MM.1S (cell line): ENCODE measurements at regions not wholly inside any gene's neighbourhood (a gene's known extent, or its start where the extent isn't known, plus 50 kb on each side); places are given as distances from the start of the nearest gene placed in this dataset.

Experiments
- EZH2phosphoT487 ChIP-seq: fragments of 300-600 bp; sonication (generic); IDR thresholded peaks from 2 replicates; pipeline ENCODE4 v1.6.1; 2018; ENCODE audit warnings: antibody characterized with exemption, low read length
- TF ChIP-seq, protein P1 (sequence below): fragments of 300-600 bp; sonication (generic); IDR thresholded peaks from 2 replicates; pipeline ENCODE4 v1.5.1; 2016; ENCODE audit warnings: antibody characterized with exemption, low read length, mixed read lengths

DNA sequence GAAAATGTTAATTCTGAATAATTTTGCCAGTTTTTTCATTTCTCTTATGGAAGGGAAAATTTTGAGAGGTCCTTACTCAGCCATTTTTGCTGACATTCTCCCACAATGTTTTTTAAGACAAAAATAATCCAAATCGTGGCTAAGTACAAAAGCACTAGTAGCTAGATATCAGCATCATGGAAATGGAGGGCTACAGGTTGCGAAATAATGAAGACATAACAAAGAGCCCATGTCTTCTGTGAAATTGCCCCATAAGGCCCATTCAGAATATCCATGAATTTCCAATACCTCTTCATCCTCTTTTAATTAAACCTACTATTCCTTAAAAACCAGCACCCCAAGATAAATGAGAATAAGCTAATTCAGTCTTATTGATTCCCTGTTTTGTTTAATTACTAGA lies 107.4 kb downstream of the HNRNPD start:
- TF ChIP-seq, protein P1, sequence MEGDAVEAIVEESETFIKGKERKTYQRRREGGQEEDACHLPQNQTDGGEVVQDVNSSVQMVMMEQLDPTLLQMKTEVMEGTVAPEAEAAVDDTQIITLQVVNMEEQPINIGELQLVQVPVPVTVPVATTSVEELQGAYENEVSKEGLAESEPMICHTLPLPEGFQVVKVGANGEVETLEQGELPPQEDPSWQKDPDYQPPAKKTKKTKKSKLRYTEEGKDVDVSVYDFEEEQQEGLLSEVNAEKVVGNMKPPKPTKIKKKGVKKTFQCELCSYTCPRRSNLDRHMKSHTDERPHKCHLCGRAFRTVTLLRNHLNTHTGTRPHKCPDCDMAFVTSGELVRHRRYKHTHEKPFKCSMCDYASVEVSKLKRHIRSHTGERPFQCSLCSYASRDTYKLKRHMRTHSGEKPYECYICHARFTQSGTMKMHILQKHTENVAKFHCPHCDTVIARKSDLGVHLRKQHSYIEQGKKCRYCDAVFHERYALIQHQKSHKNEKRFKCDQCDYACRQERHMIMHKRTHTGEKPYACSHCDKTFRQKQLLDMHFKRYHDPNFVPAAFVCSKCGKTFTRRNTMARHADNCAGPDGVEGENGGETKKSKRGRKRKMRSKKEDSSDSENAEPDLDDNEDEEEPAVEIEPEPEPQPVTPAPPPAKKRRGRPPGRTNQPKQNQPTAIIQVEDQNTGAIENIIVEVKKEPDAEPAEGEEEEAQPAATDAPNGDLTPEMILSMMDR = no peak
- no peak for TF ChIP-seq EZH2phosphoT487
